GM18499 (cell line): ENCODE measurements at regions not wholly inside any gene's neighbourhood (a gene's known extent, or its start where the extent isn't known, plus 50 kb on each side); places are given as distances from the start of the nearest gene placed in this dataset.
"Not testable (repeated sequence)": the region's sequence is repeated elsewhere in the genome, so short reads cannot be mapped to it uniquely, and the experiment has no call there.

Experiments used
- ATAC-seq: cut with Tn5 transposase; IDR thresholded peaks from one replicate; pipeline ENCODE4 v1.9.1; 2021; ENCODE audit warnings: moderate number of reproducible peaks; ENCODE audit not compliant: insufficient read depth, unreplicated experiment

DNA sequence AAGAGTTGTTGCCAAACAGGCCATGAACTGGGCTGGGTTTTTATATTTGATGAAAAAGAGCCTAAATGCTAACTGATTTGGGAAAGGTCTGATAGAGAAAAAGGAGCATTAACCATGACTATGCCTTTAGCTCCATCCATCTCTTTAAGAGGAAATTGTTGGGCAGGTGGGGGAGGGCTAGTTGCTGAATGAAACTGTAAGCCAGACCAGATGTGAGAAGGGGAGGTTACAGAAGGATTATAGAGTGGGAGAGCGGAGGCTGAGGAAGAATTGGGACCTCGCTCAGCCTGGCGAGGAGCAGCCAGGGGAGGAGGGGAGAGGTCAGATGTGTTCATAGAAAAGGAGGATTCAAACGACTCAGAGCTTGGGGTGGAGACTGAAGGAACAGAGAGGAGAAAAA, 74.9 kb upstream of the OTUD4 start:
- not testable (repeated sequence) for ATAC-seq

DNA sequence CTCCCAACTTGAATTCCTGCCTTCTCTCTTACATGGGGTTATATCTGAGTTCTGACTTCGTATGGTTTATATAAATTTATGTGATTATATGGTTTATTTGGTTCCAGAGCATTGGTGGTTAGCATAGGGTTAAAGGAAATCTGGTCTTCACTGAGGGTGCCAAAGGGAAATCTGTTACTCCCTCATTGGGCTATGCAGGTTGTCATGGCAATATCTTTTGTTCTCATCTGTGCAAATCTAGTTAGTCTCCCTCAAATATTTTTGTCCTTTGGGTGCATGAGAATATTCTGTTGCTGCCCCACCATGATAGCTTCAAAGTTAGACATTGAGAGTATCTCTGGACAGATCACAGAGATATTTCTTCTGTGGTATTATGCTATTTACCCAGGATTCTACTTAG, 71.8 kb upstream of the OTUD4 start:
- no peak for ATAC-seq

DNA sequence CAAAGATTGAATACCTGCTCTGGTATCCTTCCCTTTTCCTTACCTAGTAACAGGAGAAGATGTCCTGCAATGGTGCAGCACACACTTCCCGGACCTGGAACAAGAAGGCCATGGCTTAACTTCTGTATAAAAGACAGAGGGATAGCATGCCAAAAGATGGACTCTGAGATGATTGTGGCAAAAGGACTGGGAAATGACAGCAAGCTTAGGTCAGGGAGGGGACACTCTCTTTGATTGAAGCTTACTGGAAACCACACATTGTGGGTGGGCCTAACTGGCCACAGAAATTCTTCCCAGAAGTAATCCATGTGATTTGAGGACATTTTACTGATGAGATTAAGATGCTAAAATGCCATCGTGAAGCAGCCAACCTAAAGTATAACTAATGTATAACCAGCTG, 71.0 kb upstream of the OTUD4 start:
- no peak for ATAC-seq

- ATAC-seq = no peak
Measured at GRCh38 chr4:145248971-145249370, 68.6 kb upstream of the OTUD4 start.

- ATAC-seq = no peak
Measured at GRCh38 chr4:145248502-145248901, 68.1 kb upstream of the OTUD4 start.

GRCh38 chr4:145234091-145234706, 53.8 kb upstream of the OTUD4 start:
- peak; percentile 97 for ATAC-seq

GRCh38 chr4:145231906-145232700, 51.7 kb upstream of the OTUD4 start:
- no peak for ATAC-seq

DNA sequence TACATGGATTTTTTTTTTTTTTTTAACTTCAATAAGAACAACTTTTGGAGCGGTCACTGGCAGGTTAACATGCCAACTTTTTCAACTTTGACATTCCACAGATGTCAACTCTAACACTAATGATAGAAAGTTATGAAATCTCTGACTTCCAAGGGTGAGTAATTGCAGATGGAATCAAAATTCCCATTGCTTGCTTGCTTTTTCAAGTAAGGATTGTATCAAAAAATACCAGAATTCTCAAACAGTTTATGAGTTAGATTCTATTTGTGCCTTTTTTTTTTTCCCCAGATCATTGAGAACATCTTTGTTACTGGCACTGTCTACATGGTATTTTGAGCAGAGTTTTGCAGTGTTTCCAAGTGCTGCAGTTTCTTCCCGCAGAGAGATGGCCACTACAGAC, 50.3 kb upstream of the OTUD4 start:
- no peak for ATAC-seq
